ENCODE measurements at regions not wholly inside any gene's neighbourhood (a gene's known extent, or its start where the extent isn't known, plus 50 kb on each side); places are given as distances from the start of the nearest gene placed in this dataset.

GRCh38 chr9:73577848-73578247, 426.2 kb downstream of the ANXA1 start:
- TF ChIP-seq EZH2 (IDR thresholded peaks at IDR 0.05; ENCODE audit: borderline replicate concordance, insufficient read depth, low read depth, low read length, poor library complexity, severe bottlenecking) (no peak), CTCF (IDR thresholded peaks at IDR 0.05) (no peak)
